Fibroblast of skin of right biceps (primary cell): ENCODE measurements at regions not wholly inside any gene's neighbourhood (a gene's known extent, or its start where the extent isn't known, plus 50 kb on each side); places are given as distances from the start of the nearest gene placed in this dataset.

ENCODE experiments used
- DNase-seq: peaks from one replicate; pipeline ENCODE4 v3.0.0-alpha.2; 2013

DNA sequence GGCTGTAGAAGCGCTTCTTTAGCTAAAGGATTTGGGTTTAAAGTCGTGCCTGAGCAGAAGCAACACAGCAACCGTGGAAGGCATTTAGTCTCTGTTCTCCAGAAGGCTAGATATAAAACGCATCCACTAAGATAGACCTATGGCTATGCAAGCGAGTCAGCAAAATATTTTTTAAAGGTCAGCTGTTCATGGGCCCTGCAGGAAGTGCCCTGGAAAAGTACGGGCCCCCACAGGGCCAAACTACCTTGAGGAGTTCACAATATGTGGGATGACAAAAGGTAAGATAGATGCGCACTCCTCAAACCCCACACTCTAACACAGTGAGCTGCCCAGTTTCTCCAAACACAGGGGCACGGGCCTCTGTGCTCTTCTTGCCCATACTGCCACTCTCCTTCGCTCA, 261.6 kb downstream of the VPS13C start:
- DNase-seq: no peak

GRCh38 chr15:61796056-61796455, 264.2 kb downstream of the VPS13C start:
- DNase-seq: peak; percentile 64

DNA sequence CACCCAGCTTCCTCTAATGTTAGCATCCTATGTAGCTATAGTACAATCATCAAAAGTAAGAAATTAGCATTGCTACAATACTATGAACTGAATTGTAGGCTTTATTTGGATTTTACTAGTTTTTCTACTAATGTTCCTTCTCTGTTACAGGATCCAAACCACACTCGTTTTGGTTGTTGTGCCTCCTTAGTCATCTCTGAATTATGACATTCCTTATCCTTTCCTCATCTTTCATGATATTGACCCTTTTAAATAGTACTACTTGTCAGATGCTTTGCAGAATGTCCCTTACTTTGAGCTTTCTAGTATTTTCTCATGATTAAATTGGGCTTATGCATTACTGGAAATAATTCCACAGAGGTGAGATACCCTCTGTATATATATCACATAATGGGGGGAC, 265.4 kb downstream of the VPS13C start:
- peak; percentile 66 for DNase-seq

DNA sequence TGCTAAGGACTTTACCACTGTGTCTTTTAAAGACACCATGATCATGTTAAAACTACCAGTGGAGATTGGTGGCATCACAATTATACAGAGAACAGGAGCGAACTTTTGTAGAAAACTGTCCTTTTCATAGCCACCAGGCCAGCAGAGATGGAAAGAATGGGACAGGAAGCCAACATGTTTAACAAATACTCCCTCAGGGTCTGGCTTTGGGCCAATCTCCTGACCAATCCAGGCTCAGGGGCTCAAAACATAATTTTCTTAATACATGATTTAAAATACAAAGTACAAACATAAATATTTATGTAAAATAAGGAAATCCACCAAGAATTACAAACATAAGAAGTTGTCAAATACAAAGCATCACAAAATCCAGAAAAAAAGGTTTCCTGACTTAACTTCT, 266.0 kb downstream of the VPS13C start:
- DNase-seq: peak; percentile 20

DNA sequence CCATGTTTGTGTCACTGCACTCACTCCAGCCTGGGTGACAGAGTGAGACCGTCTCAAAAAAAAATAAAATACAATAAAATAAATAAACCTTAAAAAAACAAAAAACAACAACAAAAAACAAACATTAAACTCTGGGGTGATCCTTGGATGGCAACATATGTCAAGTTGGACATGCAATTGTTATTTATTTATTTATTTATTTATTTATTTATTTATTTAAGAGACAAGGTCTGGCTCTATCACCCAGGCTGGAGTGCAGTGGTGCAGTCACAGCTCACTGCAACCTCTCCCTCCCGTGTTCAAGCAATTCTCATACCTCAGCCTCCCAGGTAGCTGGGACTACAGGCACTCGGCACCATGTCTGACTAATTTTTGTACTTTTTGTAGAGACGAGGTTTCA, 275.5 kb downstream of the VPS13C start:
- no peak for DNase-seq

- peak; percentile 65 for DNase-seq
Observed at GRCh38 chr15:61780278-61780980, 279.8 kb downstream of the VPS13C start.

DNA sequence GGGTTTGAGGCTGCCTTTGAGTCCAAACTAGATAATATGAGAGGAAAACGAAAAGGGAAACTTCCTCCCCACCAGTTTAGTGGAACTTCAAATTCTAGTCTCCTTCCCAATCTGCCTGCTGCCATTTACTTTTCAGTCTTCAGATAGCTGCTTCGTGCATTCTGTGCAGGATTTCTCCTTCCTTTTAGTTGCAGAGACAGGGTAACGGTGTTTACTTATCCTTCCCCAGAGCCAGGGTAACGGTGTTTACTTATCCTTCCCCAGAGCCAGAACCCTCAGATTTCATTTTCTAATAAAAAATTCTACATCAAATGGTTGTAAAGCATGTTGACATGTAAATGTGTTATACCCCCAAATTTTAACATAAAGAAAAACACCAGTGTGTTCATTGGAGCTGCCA, 282.6 kb downstream of the VPS13C start:
- DNase-seq: no peak

GRCh38 chr15:61769557-61769956, 290.7 kb downstream of the VPS13C start:
- no peak for DNase-seq

DNA sequence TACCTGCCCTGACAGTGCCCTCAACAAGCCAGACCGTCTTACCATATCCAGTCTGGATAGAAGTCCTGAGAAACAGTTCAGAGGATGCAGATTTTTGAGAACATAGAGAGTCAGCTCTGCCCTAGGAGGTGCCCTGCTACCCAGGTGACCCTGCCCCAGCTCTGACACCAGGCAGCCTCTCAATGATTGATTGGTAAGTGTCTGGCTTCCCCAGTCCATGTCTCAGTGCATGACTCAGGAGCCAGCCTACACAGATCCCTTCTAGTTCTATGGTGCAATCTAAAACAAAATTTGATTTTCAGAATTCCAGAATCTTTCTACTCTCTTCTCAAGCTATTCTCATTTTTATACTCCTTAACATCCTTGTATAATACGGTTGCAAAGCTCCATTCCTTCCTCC, 292.1 kb downstream of the VPS13C start:
- DNase-seq: no peak

- DNase-seq: no peak
Observed at GRCh38 chr15:61764981-61765380, 295.3 kb downstream of the VPS13C start.

GRCh38 chr15:61764141-61764540, 296.1 kb downstream of the VPS13C start:
- DNase-seq: no peak

GRCh38 chr15:61762676-61763075, 297.6 kb downstream of the VPS13C start:
- no peak for DNase-seq

- DNase-seq: no peak
Observed at GRCh38 chr15:61759639-61760038, 300.6 kb downstream of the VPS13C start.

DNA sequence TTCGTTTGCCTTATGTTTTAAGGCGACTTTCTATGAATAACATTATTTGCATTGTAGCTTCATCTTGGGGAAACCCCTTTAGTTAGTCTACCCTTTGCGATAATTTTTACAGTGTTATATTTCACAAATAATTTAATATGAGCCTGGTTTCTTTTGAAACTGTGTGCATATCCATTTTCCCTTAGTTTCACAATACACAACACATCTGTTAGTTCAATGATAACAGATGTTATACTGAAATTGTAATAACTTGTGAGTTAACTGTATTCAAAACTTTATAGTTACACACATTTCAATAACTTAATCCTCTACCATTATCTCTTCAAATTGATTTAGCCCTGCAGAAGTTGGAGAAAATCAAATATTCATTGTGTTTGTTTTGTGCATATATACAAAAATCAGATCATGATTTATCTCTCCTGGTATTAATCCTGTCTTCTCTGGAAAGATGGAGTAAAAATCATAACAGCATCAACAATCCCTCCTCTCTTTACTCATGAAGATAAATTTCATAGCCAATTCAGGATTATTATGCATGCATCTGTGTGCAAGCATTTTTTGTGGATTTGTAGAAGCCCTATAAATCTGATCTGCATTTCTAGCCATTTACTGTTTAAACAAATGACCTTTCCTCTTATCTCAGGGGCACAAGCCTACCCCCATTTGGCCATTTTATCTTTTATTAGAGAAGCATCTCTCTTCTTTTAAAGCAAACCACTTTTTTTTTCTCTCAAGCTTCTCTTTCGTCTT, 304.0 kb downstream of the VPS13C start:
- DNase-seq: no peak

DNA sequence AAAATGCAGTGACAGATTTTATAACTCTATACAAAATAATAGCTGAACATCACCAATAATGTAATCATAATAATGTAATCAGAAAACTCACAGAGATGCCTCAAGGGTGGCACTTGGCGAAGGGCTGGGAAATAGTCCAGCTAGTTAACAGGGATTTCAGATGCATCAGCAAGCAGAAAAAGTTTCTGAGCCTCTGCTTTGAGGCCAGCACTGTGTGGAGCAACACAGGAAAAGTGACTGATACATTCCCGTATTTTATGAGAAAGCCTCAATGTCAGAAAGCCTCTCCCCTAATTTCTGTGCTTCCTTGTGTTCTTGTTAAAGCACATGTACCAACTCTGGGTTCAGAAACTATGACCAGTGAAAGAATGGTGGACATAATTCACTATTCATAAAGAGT, 304.8 kb downstream of the VPS13C start:
- no peak for DNase-seq

- no peak for DNase-seq
Observed at GRCh38 chr15:61753018-61753710, 307.1 kb downstream of the VPS13C start.

GRCh38 chr15:61752001-61752400, 308.2 kb downstream of the VPS13C start:
- DNase-seq: no peak

GRCh38 chr15:61750271-61751084, 309.8 kb downstream of the VPS13C start:
- DNase-seq: no peak

- no peak for DNase-seq
Observed at GRCh38 chr15:61749169-61749568, 311.1 kb downstream of the VPS13C start.

- DNase-seq: peak; percentile 59
Observed at GRCh38 chr15:61748529-61748928, 311.7 kb downstream of the VPS13C start.

- DNase-seq: no peak
Observed at GRCh38 chr15:61746589-61746988, 313.7 kb downstream of the VPS13C start.

DNA sequence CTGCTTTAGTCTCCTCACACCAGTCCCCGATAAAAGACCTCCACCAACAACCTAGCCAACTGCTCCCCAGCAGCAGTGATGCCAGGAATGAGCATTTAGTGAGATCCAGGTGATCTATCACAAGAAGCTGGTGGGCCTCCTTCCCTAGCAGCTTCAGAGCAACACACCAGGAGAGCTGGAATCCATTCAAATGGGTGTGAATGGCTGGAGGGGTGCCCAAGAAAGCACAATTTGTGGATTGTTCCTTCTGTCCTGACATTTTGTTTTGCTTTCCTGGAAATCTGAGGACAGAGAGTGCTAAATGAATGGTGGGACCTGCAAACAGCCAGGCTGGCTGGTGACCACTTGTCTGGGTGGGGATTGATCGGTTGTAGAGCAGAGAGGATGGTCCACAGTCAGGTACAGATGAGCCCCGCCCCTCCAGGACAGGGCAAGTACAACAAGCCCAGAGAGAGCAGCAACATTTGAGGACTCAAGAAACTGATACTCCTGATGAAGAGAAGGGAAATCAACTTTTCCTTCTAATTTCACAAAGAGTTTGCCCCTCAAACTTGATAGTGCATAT, 316.8 kb downstream of the VPS13C start:
- DNase-seq: no peak

DNA sequence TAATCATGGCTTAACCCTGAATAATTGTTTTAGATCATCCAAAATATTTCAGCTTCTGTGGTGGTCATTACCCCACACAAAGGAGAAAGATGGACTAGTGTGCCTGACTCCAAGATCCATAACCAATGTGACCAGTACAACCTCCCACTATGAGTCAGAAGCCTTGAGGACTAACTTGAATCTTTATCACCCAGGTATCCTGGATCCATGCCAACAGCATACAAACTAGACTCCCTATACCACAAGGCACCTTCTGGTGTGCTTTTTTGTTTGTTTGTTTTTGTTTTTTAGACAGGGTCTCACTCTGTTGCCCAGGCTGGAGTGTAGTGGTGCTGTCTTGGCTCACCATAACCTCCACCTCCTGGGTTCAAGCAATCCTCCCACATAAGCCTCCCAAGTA, 317.7 kb downstream of the VPS13C start:
- DNase-seq: no peak
